ENCODE measurements at regions not wholly inside any gene's neighbourhood (a gene's known extent, or its start where the extent isn't known, plus 50 kb on each side); places are given as distances from the start of the nearest gene placed in this dataset.

- no peak for TF ChIP-seq CTCF (IDR thresholded peaks at IDR 0.05)
- no peak for TF ChIP-seq POLR2A (IDR thresholded peaks at IDR 0.05)
Observed at GRCh38 chr12:4027412-4027811, 154.2 kb upstream of the PARP11 start.
